SK-N-SH (cell line): ENCODE measurements at regions not wholly inside any gene's neighbourhood (a gene's known extent, or its start where the extent isn't known, plus 50 kb on each side); places are given as distances from the start of the nearest gene placed in this dataset.

Experiments
- CTCF ChIA-PET: fragments of 300-600, 350-600 bp; formaldehyde crosslinking; extraction: SDS; loops from one replicate; lab custom pipeline; 2021; lab: Yijun Ruan, JAX
- POLR2A ChIA-PET: fragments of 350-600 bp; sonication (Branson Sonifier 250); formaldehyde crosslinking; extraction: SDS; loops from one replicate; lab custom pipeline; 2020; ENCODE audit warnings: antibody characterized with exemption, inconsistent platforms; lab: Yijun Ruan, JAX
- DNase-seq: peaks from one replicate; pipeline ENCODE4 v3.0.0; 2012
- H2AFZ ChIP-seq: fragments of 200-600 bp; sonication (generic); 2 replicates; pipeline ENCODE4 v1.8.1; 2016; ENCODE audit warnings: antibody characterized with exemption, mild to moderate bottlenecking, low read depth
- H3F3A ChIP-seq: fragments of 200-600 bp; sonication (generic); replicated peaks from 2 replicates; pipeline ENCODE3; 2016; ENCODE audit warnings: antibody characterized with exemption, mild to moderate bottlenecking; ENCODE audit not compliant: insufficient read depth
- H3K27ac ChIP-seq, 2 experiments: fragments of 200-500 bp in 1 of 2; fragments of 200-600 bp in 1 of 2; sonication (Bioruptor generic) in 1 of 2; sonication (generic), shearing (Covaris generic) in 1 of 2; 2 replicates each; pipeline versions ENCODE4 v1.5.1 to v1.6.1; 2014 to 2016; ENCODE audit warnings: low read depth in 2 of 2, inconsistent platforms in 1 of 2, low read length in 1 of 2, mild to moderate bottlenecking in 1 of 2, mixed read lengths in 1 of 2
- H3K27me3 ChIP-seq: fragments of 200-600 bp; sonication (generic), shearing (Covaris generic); 2 replicates; pipeline ENCODE4 v1.6.1; 2016; ENCODE audit warnings: mixed run types; ENCODE audit not compliant: insufficient read depth
- H3K36me3 ChIP-seq, 2 experiments: fragments of 200-500 bp in 1 of 2; fragments of 200-600 bp in 1 of 2; sonication (Bioruptor generic) in 1 of 2; sonication (generic) in 1 of 2; replicated peaks in 1 of 2; 2 replicates each; pipeline versions ENCODE3 to v1.5.1; 2014 to 2016; ENCODE audit warnings: low read length in 1 of 2, mild to moderate bottlenecking in 1 of 2; ENCODE audit not compliant: insufficient read depth in 2 of 2, control insufficient read depth in 1 of 2
- H3K4me1 ChIP-seq, 2 experiments: fragments of 200-500 bp in 1 of 2; fragments of 200-600 bp in 1 of 2; sonication (Bioruptor generic) in 1 of 2; sonication (generic), shearing (Covaris generic) in 1 of 2; 2 replicates each; pipeline versions ENCODE4 v1.5.1 to v1.6.1; 2014 to 2016; ENCODE audit warnings: low read depth in 1 of 2, low read length in 1 of 2, mixed run types in 1 of 2; ENCODE audit not compliant: insufficient read depth in 2 of 2, control insufficient read depth in 1 of 2
- H3K4me2 ChIP-seq: fragments of 200-600 bp; sonication (generic), shearing (Covaris generic); 2 replicates; pipeline ENCODE4 v1.6.1; 2017; ENCODE audit warnings: mixed run types
- H3K4me3 ChIP-seq, 2 experiments: fragments of 200-500 bp in 1 of 2; fragments of 200-600 bp in 1 of 2; sonication (Bioruptor generic) in 1 of 2; sonication (generic), shearing (Covaris generic) in 1 of 2; 2 replicates each; pipeline versions ENCODE4 v1.5.1 to v1.8.1; 2014 to 2016; ENCODE audit warnings: low read depth in 2 of 2, inconsistent platforms in 1 of 2, low read length in 1 of 2, mild to moderate bottlenecking in 1 of 2, mixed read lengths in 1 of 2, moderate library complexity in 1 of 2
- H3K79me2 ChIP-seq: fragments of 200-600 bp; sonication (generic); 2 replicates; pipeline ENCODE4 v1.8.1; 2017; ENCODE audit warnings: mild to moderate bottlenecking; ENCODE audit not compliant: insufficient read depth
- H3K9ac ChIP-seq: fragments of 200-600 bp; sonication (generic); 2 replicates; pipeline ENCODE4 v1.6.1; 2017; ENCODE audit warnings: mixed run types
- H3K9me2 ChIP-seq: fragments of 200-600 bp; sonication (generic); 2 replicates; pipeline ENCODE4 v1.6.1; 2017; ENCODE audit warnings: mixed run types
- H3K9me3 ChIP-seq: fragments of 200-600 bp; sonication (generic); 2 replicates; pipeline ENCODE4 v1.6.1; 2017; ENCODE audit warnings: mixed run types, mild to moderate bottlenecking, moderate library complexity
- H4K20me1 ChIP-seq: fragments of 200-600 bp; sonication (generic); 2 replicates; pipeline ENCODE4 v1.6.1; 2017; ENCODE audit warnings: mild to moderate bottlenecking, mixed run types; ENCODE audit not compliant: insufficient read depth
- CHD2 ChIP-seq: fragments of 150-350 bp; IDR thresholded peaks from 2 replicates; pipeline ENCODE4 v1.6.1; 2018; ENCODE audit warnings: low read length; ENCODE audit not compliant: partially characterized antibody
- CTCF ChIP-seq: fragments of 200-600 bp; sonication (generic); IDR thresholded peaks from 2 replicates; pipeline ENCODE4 v1.6.1; 2017; ENCODE audit warnings: antibody characterized with exemption, mild to moderate bottlenecking, moderate library complexity
- EP300 ChIP-seq, 2 experiments: IDR thresholded peaks; 2 replicates each; pipeline versions ENCODE4 v1.4.0 to v1.6.1; 2012; ENCODE audit warnings: borderline replicate concordance in 1 of 2, low read depth in 1 of 2, low read length in 1 of 2
- FOXM1 ChIP-seq: IDR thresholded peaks from 2 replicates; pipeline ENCODE4 v1.4.0; 2012; ENCODE audit warnings: low read depth, mild to moderate bottlenecking
- MAX ChIP-seq: IDR thresholded peaks from 2 replicates; pipeline ENCODE4 v1.4.0; 2012; ENCODE audit warnings: low read depth
- MEF2A ChIP-seq: IDR thresholded peaks from 2 replicates; pipeline ENCODE4 v1.4.0; 2012; ENCODE audit warnings: low read depth, borderline replicate concordance
- NFIC ChIP-seq: IDR thresholded peaks from 2 replicates; pipeline ENCODE4 v1.4.0; 2012; ENCODE audit warnings: borderline replicate concordance
- NRF1 ChIP-seq: IDR thresholded peaks from 2 replicates; pipeline ENCODE4 v1.6.1; 2012; ENCODE audit warnings: low read depth, mild to moderate bottlenecking, low read length
- PBX3 ChIP-seq: IDR thresholded peaks from 2 replicates; pipeline ENCODE4; 2012
- POLR2AphosphoS5 ChIP-seq: IDR thresholded peaks from 2 replicates; pipeline ENCODE4 v1.6.1; 2012; ENCODE audit warnings: low read depth, low read length
- RAD21 ChIP-seq: IDR thresholded peaks from 2 replicates; pipeline ENCODE4 v1.6.1; 2012; ENCODE audit warnings: mild to moderate bottlenecking, low read length
- REST ChIP-seq: IDR thresholded peaks from 2 replicates; pipeline ENCODE4 v1.6.1; 2012; ENCODE audit warnings: mild to moderate bottlenecking, low read depth, low read length, moderate library complexity
- RXRA ChIP-seq: IDR thresholded peaks from 2 replicates; pipeline ENCODE4 v1.4.0; 2012; ENCODE audit warnings: low read depth, mild to moderate bottlenecking, borderline replicate concordance
- SMC3 ChIP-seq: IDR thresholded peaks from 2 replicates; pipeline ENCODE4 v1.6.1; 2012; ENCODE audit warnings: low read depth, low read length, improper control_type of control experiment
- TCF12 ChIP-seq: IDR thresholded peaks from 2 replicates; pipeline ENCODE4 v1.4.0; 2012
- TEAD4 ChIP-seq: IDR thresholded peaks from 2 replicates; pipeline ENCODE4 v1.4.0; 2012; ENCODE audit warnings: mild to moderate bottlenecking, borderline replicate concordance; ENCODE audit not compliant: insufficient read depth
- WGBS: methylation state at CpG from one replicate; pipeline ENCODE4 v1.1.6; 2017; ENCODE audit warnings: low lambda C conversion rate; 5-methylcytosine and 5-hydroxymethylcytosine counted together
- TF ChIP-seq, protein P1 (sequence below): fragments of 150-350 bp; IDR thresholded peaks from 2 replicates; pipeline ENCODE4 v1.6.1; 2016; ENCODE audit warnings: mild to moderate bottlenecking, low read depth, low read length
- TF ChIP-seq, protein P2 (sequence below): IDR thresholded peaks from 2 replicates; pipeline ENCODE4 v1.4.0; 2012; ENCODE audit warnings: low read depth, borderline replicate concordance
- TF ChIP-seq, protein P3 (sequence below): fragments of 150-350 bp; IDR thresholded peaks from 2 replicates; pipeline ENCODE4 v1.6.1; 2017; ENCODE audit warnings: antibody characterized with exemption, low read length, low read depth, borderline replicate concordance

DNA sequence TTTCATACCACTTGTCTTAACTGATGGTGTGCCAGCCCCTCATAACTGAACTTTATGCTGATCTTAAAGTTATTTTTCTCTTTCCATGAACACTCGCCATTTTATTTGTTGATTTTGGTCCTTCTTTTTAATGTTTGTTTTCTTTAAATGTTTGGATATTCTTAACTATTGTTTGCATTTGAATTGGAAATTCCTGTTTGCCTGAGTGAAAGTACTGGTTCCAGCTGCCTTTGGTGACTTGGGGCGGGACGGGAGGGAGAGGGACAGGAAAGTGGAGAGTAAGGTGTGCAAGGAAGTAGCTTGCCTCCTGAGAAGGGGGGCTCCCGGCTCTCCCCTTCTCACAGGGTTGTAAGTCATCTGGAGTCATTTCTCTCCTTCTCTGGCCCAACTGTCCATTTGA is 287.1 kb upstream of the PPP2R3A start (continued):
- TF ChIP-seq, protein P1, sequence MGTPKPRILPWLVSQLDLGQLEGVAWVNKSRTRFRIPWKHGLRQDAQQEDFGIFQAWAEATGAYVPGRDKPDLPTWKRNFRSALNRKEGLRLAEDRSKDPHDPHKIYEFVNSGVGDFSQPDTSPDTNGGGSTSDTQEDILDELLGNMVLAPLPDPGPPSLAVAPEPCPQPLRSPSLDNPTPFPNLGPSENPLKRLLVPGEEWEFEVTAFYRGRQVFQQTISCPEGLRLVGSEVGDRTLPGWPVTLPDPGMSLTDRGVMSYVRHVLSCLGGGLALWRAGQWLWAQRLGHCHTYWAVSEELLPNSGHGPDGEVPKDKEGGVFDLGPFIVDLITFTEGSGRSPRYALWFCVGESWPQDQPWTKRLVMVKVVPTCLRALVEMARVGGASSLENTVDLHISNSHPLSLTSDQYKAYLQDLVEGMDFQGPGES, result no peak
- TF ChIP-seq, all 33 proteins: peak for 0

GRCh38 chr3:135688003-135688402 is 277.5 kb upstream of the PPP2R3A start:
- no peak overlapping the region for H3K9ac ChIP-seq
- TF ChIP-seq CTCF (no peak), MEF2A (no peak), CHD2 (no peak), FOXM1 (no peak), POLR2AphosphoS5 (no peak), RXRA (no peak), SMC3 (no peak), MAX (no peak), EP300 (IDR thresholded peaks at IDR 0.05; ENCODE audit: borderline replicate concordance in 1 of 2, low read depth in 1 of 2, low read length in 1 of 2) (no peak), REST (no peak), NFIC (no peak), TCF12 (no peak), TEAD4 (no peak), RAD21 (no peak), NRF1 (no peak), PBX3 (no peak)
- TF ChIP-seq, protein P2, sequence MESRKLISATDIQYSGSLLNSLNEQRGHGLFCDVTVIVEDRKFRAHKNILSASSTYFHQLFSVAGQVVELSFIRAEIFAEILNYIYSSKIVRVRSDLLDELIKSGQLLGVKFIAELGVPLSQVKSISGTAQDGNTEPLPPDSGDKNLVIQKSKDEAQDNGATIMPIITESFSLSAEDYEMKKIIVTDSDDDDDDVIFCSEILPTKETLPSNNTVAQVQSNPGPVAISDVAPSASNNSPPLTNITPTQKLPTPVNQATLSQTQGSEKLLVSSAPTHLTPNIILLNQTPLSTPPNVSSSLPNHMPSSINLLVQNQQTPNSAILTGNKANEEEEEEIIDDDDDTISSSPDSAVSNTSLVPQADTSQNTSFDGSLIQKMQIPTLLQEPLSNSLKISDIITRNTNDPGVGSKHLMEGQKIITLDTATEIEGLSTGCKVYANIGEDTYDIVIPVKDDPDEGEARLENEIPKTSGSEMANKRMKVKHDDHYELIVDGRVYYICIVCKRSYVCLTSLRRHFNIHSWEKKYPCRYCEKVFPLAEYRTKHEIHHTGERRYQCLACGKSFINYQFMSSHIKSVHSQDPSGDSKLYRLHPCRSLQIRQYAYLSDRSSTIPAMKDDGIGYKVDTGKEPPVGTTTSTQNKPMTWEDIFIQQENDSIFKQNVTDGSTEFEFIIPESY, result no peak
- TF ChIP-seq, protein P1, result no peak
- TF ChIP-seq, protein P3, sequence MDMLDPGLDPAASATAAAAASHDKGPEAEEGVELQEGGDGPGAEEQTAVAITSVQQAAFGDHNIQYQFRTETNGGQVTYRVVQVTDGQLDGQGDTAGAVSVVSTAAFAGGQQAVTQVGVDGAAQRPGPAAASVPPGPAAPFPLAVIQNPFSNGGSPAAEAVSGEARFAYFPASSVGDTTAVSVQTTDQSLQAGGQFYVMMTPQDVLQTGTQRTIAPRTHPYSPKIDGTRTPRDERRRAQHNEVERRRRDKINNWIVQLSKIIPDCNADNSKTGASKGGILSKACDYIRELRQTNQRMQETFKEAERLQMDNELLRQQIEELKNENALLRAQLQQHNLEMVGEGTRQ, result no peak
- TF ChIP-seq, all 33 proteins: peak for 0
- Histone ChIP-seq H2AFZ (no peak overlapping the region), H3K4me2 (no peak overlapping the region), H3K4me1 (no peaks in the 10 kb centered on the region), H3K36me3 (no peaks in the 10 kb centered on the region), H3F3A (no peaks in the 10 kb centered on the region), H3K27ac (no peak overlapping the region), H3K9me3 (no peaks in the 10 kb centered on the region), H3K27me3 (no peaks in the 10 kb centered on the region), H3K79me2 (no peaks in the 10 kb centered on the region), H4K20me1 (no peaks in the 10 kb centered on the region), H3K4me3 (no peak overlapping the region), H3K9me2 (no peaks in the 10 kb centered on the region)
- 14% methylated on average over 3 of the region's 3 CpGs for WGBS
- DNase-seq, result no peak
- ChIA-PET POLR2A (no interaction called here), CTCF (no interaction called here)
